ENCODE measurements at regions not wholly inside any gene's neighbourhood (a gene's known extent, or its start where the extent isn't known, plus 50 kb on each side); places are given as distances from the start of the nearest gene placed in this dataset.

- H3K79me2 ChIP-seq: no peaks in the 10 kb centered on the region
- no peaks in the 10 kb centered on the region for H3K27me3 ChIP-seq
- H3K4me2 ChIP-seq: no peak overlapping the region
- no peak for TF ChIP-seq EZH2 (IDR thresholded peaks at IDR 0.05; ENCODE audit: borderline replicate concordance)
- no peak for TF ChIP-seq EZH2phosphoT487 (IDR thresholded peaks at IDR 0.05; ENCODE audit: low read depth, severe bottlenecking, unreplicated experiment)
- TF ChIP-seq CTCF (IDR thresholded peaks at IDR 0.05; ENCODE audit: poor library complexity): no peak
- no peak overlapping the region for H3K27ac ChIP-seq
- no peak overlapping the region for H3K4me3 ChIP-seq
- H3K36me3 ChIP-seq (replicated peaks; ENCODE audit: insufficient read depth, low read depth): no peaks in the 10 kb centered on the region
- H2AFZ ChIP-seq: no peak overlapping the region
- 91% methylated on average over 6 of the region's 6 CpGs for WGBS (ENCODE audit: low lambda C conversion rate, missing lambda C conversion rate)
- no peaks in the 10 kb centered on the region for H3K9me3 ChIP-seq (ENCODE audit: low read depth)
- H3K9me2 ChIP-seq (replicated peaks; ENCODE audit: insufficient read depth): no peaks in the 10 kb centered on the region
- no peaks in the 10 kb centered on the region for H4K20me1 ChIP-seq (ENCODE audit: insufficient read depth, poor library complexity, severe bottlenecking)
- no peaks in the 10 kb centered on the region for H3K4me1 ChIP-seq (ENCODE audit: insufficient read depth)
- DNase-seq (ENCODE audit: low spot score): no peak
These were observed 127.6 kb upstream of the MME start for GRCh38 chr3:154952553-154952952.

- H3K4me2 ChIP-seq: no peak overlapping the region
- no peak overlapping the region for H3K4me3 ChIP-seq
- H3K4me1 ChIP-seq (ENCODE audit: insufficient read depth): no peaks in the 10 kb centered on the region
- no peaks in the 10 kb centered on the region for H3K79me2 ChIP-seq
- H3K27ac ChIP-seq: no peak overlapping the region
- H3K27me3 ChIP-seq: no peaks in the 10 kb centered on the region
- H3K9me2 ChIP-seq (replicated peaks; ENCODE audit: insufficient read depth): no peaks in the 10 kb centered on the region
- no peak overlapping the region for H2AFZ ChIP-seq
- no peak for TF ChIP-seq EZH2phosphoT487 (IDR thresholded peaks at IDR 0.05; ENCODE audit: low read depth, severe bottlenecking, unreplicated experiment)
- TF ChIP-seq CTCF (IDR thresholded peaks at IDR 0.05; ENCODE audit: poor library complexity): no peak
- TF ChIP-seq EZH2 (IDR thresholded peaks at IDR 0.05; ENCODE audit: borderline replicate concordance): no peak
- H4K20me1 ChIP-seq (ENCODE audit: insufficient read depth, poor library complexity, severe bottlenecking): no peaks in the 10 kb centered on the region
- WGBS (ENCODE audit: low lambda C conversion rate, missing lambda C conversion rate): 92% methylated on average over 2 of the region's 2 CpGs
- H3K9me3 ChIP-seq (ENCODE audit: low read depth): no peaks in the 10 kb centered on the region
- DNase-seq (ENCODE audit: low spot score): no peak
- H3K36me3 ChIP-seq (replicated peaks; ENCODE audit: insufficient read depth, low read depth): no peaks in the 10 kb centered on the region
These were observed 136.1 kb upstream of the MME start for GRCh38 chr3:154943981-154944380.

- no peak for DNase-seq (ENCODE audit: low spot score)
- H3K4me2 ChIP-seq: no peak overlapping the region
- no peaks in the 10 kb centered on the region for H3K4me1 ChIP-seq (ENCODE audit: insufficient read depth)
- H3K27ac ChIP-seq: no peak overlapping the region
- H3K9me2 ChIP-seq (replicated peaks; ENCODE audit: insufficient read depth): no peaks in the 10 kb centered on the region
- H2AFZ ChIP-seq: no peak overlapping the region
- no peaks in the 10 kb centered on the region for H3K9me3 ChIP-seq (ENCODE audit: low read depth)
- TF ChIP-seq EZH2 (IDR thresholded peaks at IDR 0.05; ENCODE audit: borderline replicate concordance) (no peak), EZH2phosphoT487 (IDR thresholded peaks at IDR 0.05; ENCODE audit: low read depth, severe bottlenecking, unreplicated experiment) (no peak), CTCF (IDR thresholded peaks at IDR 0.05; ENCODE audit: poor library complexity) (no peak)
- H3K36me3 ChIP-seq (replicated peaks; ENCODE audit: insufficient read depth, low read depth): no peaks in the 10 kb centered on the region
- no peak overlapping the region for H3K4me3 ChIP-seq
- no peaks in the 10 kb centered on the region for H4K20me1 ChIP-seq (ENCODE audit: insufficient read depth, poor library complexity, severe bottlenecking)
- no peaks in the 10 kb centered on the region for H3K27me3 ChIP-seq
- H3K79me2 ChIP-seq: no peaks in the 10 kb centered on the region
These were observed 137.3 kb upstream of the MME start for GRCh38 chr3:154942827-154943226.

GRCh38 chr3:154936196-154936595 is 143.9 kb upstream of the MME start:
- no peak overlapping the region for H3K4me3 ChIP-seq
- no peaks in the 10 kb centered on the region for H3K9me3 ChIP-seq (ENCODE audit: low read depth)
- 85% methylated on average over 4 of the region's 4 CpGs for WGBS (ENCODE audit: low lambda C conversion rate, missing lambda C conversion rate)
- TF ChIP-seq CTCF (IDR thresholded peaks at IDR 0.05; ENCODE audit: poor library complexity) (no peak), EZH2phosphoT487 (IDR thresholded peaks at IDR 0.05; ENCODE audit: low read depth, severe bottlenecking, unreplicated experiment) (no peak), EZH2 (IDR thresholded peaks at IDR 0.05; ENCODE audit: borderline replicate concordance) (no peak)
- no peaks in the 10 kb centered on the region for H3K36me3 ChIP-seq (replicated peaks; ENCODE audit: insufficient read depth, low read depth)
- H4K20me1 ChIP-seq (ENCODE audit: insufficient read depth, poor library complexity, severe bottlenecking): no peaks in the 10 kb centered on the region
- no peak overlapping the region for H3K4me2 ChIP-seq
- no peaks in the 10 kb centered on the region for H3K4me1 ChIP-seq (ENCODE audit: insufficient read depth)
- no peaks in the 10 kb centered on the region for H3K79me2 ChIP-seq
- no peaks in the 10 kb centered on the region for H3K9me2 ChIP-seq (replicated peaks; ENCODE audit: insufficient read depth)
- no peak overlapping the region for H2AFZ ChIP-seq
- no peaks in the 10 kb centered on the region for H3K27me3 ChIP-seq
- H3K27ac ChIP-seq: no peak overlapping the region
- DNase-seq (ENCODE audit: low spot score): no peak

Measured in hepatocyte (in vitro differentiated cells).